Endodermal cell (in vitro differentiated cells): ENCODE measurements at regions not wholly inside any gene's neighbourhood (a gene's known extent, or its start where the extent isn't known, plus 50 kb on each side); places are given as distances from the start of the nearest gene placed in this dataset.

Experiments used
- DNase-seq: peaks from one replicate; pipeline ENCODE4 v3.0.0-alpha.2; 2017
- H3K27ac ChIP-seq: 2 replicates; pipeline ENCODE4 v1.5.1; 2013; ENCODE audit warnings: mild to moderate bottlenecking, low read depth, low read length, moderate library complexity
- H3K27me3 ChIP-seq: 2 replicates; pipeline ENCODE4 v1.6.1; 2013; ENCODE audit warnings: mild to moderate bottlenecking, low read length, moderate library complexity; ENCODE audit not compliant: insufficient read depth, control insufficient read depth, poor library complexity, severe bottlenecking
- H3K36me3 ChIP-seq: 2 replicates; pipeline ENCODE4 v1.7.0; 2013; ENCODE audit warnings: mild to moderate bottlenecking, low read length, moderate library complexity; ENCODE audit not compliant: control insufficient read depth, insufficient read depth
- H3K4me1 ChIP-seq: one replicate; pipeline ENCODE4 v1.7.0; 2013; ENCODE audit warnings: low read length; ENCODE audit not compliant: control insufficient read depth, insufficient read depth
- H3K4me3 ChIP-seq: 2 replicates; pipeline ENCODE4 v1.5.1; 2013; ENCODE audit warnings: mild to moderate bottlenecking, low read length, moderate library complexity
- H3K9ac ChIP-seq: 2 replicates; pipeline ENCODE4 v1.6.1; 2013; ENCODE audit warnings: mild to moderate bottlenecking, low read length, moderate library complexity; ENCODE audit not compliant: poor library complexity, severe bottlenecking; ENCODE audit errors: extremely low read depth
- H3K9me3 ChIP-seq: 2 replicates; pipeline ENCODE4 v1.6.1; 2013; ENCODE audit warnings: mild to moderate bottlenecking, low read length, moderate library complexity; ENCODE audit not compliant: control insufficient read depth
- H3K27ac Mint-ChIP-seq: 2 replicates; pipeline ENCODE4 v1.8.0; 2020; ENCODE audit warnings: mixed read lengths
- H3K27me3 Mint-ChIP-seq: 2 replicates; pipeline ENCODE4 v1.8.0; 2021; ENCODE audit warnings: mild to moderate bottlenecking, mixed read lengths; ENCODE audit not compliant: insufficient read depth
- H3K36me3 Mint-ChIP-seq: 2 replicates; pipeline ENCODE4 v1.8.0; 2020; ENCODE audit warnings: low read depth, mixed read lengths
- H3K4me1 Mint-ChIP-seq: 2 replicates; pipeline ENCODE4 v1.8.0; 2020; ENCODE audit warnings: mixed read lengths
- H3K4me3 Mint-ChIP-seq: 2 replicates; pipeline ENCODE4 v1.8.0; 2020; ENCODE audit warnings: mild to moderate bottlenecking, moderate library complexity, mixed read lengths
- H3K9me3 Mint-ChIP-seq: 2 replicates; pipeline ENCODE4 v1.8.0; 2020; ENCODE audit warnings: mild to moderate bottlenecking, mixed read lengths
- WGBS, 2 experiments: methylation state at CpG; one replicate each; pipeline versions ENCODE4 v1.1.5 to v1.1.7; 2013; ENCODE audit warnings: missing lambda C conversion rate in 2 of 2, mixed read lengths in 1 of 2; ENCODE audit not compliant: insufficient coverage in 1 of 2, insufficient read length in 1 of 2; 5-methylcytosine and 5-hydroxymethylcytosine counted together
- TF ChIP-seq, protein P1 (sequence below): fragments of 200-600 bp; sonication (generic); conservative IDR thresholded peaks from 2 replicates; pipeline ENCODE4 v1.5.0; 2021; ENCODE audit warnings: antibody characterized with exemption, mild to moderate bottlenecking

DNA sequence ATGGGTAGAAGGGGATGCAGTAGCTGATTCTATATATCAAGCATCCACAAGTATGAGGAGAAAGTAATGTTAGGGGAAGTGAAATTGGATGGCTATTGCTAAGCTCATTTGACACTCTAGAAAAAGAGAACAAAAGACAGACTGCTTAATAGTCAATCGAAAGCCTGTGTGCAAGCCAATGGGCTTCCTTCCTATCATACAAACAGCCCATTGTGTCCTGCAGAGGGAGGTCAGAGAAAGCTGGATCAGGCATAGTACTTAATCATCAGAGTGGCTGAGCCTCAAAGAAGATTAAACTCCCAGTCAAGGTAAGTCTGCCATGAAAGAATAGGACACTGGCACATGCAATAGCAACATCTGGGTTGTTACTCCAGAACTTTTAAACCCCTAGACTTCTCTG, 50.9 kb upstream of the PGR start:
- DNase-seq = no peak
- Histone ChIP-seq H3K36me3 (no peaks in the 10 kb centered on the region), H3K4me3 (no peak overlapping the region), H3K9me3 (peaks cover 12% of the 10 kb centered on the region), H3K9ac (no peak overlapping the region), H3K4me1 (no peaks in the 10 kb centered on the region), H3K27ac (no peak overlapping the region), H3K27me3 (no peaks in the 10 kb centered on the region)
- Mint-ChIP-seq H3K27ac (no peak overlapping the region), H3K27me3 (peaks cover 2% of the 10 kb centered on the region), H3K9me3 (no peaks in the 10 kb centered on the region), H3K36me3 (no peaks in the 10 kb centered on the region), H3K4me1 (no peaks in the 10 kb centered on the region), H3K4me3 (no peak overlapping the region)
- TF ChIP-seq, protein P1, sequence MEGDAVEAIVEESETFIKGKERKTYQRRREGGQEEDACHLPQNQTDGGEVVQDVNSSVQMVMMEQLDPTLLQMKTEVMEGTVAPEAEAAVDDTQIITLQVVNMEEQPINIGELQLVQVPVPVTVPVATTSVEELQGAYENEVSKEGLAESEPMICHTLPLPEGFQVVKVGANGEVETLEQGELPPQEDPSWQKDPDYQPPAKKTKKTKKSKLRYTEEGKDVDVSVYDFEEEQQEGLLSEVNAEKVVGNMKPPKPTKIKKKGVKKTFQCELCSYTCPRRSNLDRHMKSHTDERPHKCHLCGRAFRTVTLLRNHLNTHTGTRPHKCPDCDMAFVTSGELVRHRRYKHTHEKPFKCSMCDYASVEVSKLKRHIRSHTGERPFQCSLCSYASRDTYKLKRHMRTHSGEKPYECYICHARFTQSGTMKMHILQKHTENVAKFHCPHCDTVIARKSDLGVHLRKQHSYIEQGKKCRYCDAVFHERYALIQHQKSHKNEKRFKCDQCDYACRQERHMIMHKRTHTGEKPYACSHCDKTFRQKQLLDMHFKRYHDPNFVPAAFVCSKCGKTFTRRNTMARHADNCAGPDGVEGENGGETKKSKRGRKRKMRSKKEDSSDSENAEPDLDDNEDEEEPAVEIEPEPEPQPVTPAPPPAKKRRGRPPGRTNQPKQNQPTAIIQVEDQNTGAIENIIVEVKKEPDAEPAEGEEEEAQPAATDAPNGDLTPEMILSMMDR = no peak
- WGBS, 2 experiments = 100% methylated on average over 1 of the region's 1 CpG
